GM12872 (cell line): ENCODE measurements at regions not wholly inside any gene's neighbourhood (a gene's known extent, or its start where the extent isn't known, plus 50 kb on each side); places are given as distances from the start of the nearest gene placed in this dataset.

ENCODE experiments used
- TF ChIP-seq, protein P1 (sequence below): IDR thresholded peaks from 3 replicates; pipeline ENCODE4 v1.5.1; 2011; ENCODE audit warnings: low read depth, mild to moderate bottlenecking, low read length, moderate library complexity; ENCODE audit not compliant: insufficient read depth

DNA sequence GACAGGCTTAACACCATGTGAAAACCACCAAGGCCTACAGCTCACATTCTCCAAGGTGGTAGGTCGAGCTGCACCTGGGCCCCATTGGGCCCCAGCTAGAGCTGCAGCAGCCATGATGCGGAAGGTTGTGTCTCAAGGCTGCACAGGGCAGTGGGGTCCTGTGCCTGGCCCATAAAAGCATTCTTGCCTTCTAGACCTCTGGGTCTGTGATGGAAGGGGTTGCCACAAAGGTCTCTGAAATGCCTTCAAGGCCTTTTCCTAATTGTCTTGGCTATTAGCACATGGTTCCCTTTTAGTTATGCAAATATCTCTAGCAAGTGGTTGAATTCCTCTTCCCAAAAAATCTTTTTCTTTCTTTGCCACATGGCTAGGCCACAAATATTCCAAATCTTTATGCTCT lies 52.5 kb upstream of the C11orf58 start:
- TF ChIP-seq, protein P1, sequence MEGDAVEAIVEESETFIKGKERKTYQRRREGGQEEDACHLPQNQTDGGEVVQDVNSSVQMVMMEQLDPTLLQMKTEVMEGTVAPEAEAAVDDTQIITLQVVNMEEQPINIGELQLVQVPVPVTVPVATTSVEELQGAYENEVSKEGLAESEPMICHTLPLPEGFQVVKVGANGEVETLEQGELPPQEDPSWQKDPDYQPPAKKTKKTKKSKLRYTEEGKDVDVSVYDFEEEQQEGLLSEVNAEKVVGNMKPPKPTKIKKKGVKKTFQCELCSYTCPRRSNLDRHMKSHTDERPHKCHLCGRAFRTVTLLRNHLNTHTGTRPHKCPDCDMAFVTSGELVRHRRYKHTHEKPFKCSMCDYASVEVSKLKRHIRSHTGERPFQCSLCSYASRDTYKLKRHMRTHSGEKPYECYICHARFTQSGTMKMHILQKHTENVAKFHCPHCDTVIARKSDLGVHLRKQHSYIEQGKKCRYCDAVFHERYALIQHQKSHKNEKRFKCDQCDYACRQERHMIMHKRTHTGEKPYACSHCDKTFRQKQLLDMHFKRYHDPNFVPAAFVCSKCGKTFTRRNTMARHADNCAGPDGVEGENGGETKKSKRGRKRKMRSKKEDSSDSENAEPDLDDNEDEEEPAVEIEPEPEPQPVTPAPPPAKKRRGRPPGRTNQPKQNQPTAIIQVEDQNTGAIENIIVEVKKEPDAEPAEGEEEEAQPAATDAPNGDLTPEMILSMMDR: no peak

DNA sequence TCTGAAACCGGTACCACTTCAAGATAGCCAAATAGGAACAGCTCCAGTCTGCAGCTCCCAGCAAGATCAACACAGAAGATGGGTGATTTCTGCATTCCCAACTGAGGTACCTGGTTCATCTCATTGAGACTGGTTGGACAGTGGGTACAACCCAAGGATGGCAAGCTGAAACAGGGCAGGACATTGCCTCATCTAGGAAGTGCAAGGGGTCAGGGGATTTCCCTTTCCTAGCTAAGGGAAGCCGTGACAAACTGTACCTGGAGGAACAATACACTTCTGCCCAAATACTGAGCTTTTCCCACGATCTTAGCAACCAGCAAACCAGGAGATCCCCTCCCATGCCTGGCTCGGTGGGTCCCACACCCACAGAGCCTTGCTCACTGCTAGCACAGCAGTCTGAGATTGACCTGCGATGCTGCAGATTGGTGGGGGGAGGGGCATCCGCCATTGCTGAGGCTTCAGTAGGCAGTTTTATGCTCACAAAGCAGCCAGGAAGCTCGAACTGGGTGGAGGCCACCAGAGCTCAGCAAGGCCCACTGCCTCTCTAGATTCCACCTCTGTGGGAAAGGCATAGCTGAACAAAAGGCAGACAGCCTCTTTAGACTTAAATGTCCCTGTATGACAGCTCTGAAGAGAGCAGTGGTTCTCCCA lies 59.9 kb upstream of the C11orf58 start:
- TF ChIP-seq, protein P1: no peak

DNA sequence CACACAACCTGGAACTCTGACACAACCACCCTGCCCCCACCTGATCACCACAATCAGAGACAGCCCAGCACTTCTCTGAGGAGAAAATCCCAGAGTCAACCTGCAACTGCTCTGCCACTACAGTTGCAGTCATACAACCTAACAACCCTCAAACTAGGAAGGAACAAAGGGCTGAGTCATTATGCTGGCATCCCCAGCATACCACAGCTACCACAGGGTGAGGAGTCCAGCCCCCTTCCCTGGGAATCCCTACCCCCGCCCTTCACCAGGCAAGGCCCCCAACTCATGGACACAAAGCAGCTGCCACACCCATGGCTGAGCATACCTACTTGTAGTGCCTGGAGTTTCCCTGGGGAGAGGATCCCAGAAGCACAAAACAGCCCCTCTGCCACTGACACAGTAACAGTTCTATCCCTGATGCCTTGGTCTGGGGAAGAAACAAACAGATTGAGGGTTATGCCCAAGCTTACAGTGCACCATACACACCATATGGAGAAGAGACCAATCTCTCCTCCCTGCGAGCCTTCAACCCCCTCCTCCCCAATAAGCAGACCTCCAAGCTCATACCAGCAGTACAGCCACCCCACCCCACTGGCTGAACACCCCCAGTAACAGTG lies 68.5 kb upstream of the C11orf58 start:
- TF ChIP-seq, protein P1: no peak

DNA sequence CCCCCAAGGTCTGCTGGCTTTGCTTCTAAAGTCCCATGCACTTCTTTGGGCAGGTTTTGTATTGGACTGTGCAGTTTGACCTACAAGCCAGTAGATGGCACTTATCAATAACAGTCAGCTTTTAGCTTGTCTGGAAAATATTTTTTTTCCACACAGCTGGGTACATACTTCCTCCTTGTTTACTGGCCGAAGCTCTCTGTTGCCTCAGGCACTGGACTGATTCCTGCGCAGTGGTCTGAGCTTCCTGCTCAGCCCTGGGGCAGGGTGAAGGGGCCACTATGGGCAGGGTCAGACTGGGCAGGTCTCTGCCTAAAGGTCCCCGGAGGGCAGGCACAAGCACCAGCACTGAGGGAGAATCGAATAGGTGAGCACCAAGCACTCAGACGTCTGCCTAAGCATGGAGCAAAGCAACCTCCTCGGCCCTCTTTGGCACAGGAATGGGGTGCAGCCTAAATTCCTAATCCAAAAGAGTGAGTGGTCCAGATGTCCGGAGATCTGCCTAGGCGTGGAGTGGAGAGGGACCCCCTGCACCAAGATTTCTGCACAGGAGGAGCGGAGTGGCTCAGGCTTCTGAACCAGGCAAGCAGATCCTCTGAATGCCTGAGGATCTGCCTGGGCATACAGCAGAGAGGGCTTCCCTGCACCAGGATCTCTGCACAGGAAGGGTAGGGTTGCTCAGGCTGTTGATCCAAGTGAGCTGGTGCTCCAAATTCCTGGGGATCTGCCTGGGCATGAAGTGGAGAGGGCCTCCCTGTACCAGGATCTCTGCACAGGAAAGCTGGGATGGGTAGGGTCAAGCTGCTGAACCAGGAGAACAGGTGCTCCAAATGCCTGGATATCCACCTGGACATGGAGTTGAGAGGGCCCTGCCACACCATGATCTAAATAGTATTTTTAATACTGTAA lies 105.9 kb upstream of the C11orf58 start:
- TF ChIP-seq, protein P1: peak; percentile 51

DNA sequence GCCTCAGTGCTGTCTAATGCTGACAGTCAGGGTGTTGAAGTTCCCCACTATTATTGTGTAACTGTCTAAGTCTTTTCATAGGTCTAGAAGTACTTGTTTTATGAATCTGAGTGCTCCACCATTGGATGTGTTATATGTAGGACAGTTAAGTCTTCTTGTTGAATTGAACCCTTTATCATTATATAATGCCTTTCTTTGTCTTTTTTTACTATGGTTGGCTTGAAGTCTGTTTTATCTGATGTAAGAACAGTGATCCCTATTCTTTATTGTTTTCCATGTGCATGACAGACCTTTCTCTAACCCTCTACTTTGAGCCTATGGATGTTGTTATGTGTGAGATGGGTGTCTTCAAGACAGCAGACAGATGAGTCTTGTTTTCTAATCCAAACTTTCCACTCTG lies 107.8 kb upstream of the C11orf58 start:
- TF ChIP-seq, protein P1: no peak

DNA sequence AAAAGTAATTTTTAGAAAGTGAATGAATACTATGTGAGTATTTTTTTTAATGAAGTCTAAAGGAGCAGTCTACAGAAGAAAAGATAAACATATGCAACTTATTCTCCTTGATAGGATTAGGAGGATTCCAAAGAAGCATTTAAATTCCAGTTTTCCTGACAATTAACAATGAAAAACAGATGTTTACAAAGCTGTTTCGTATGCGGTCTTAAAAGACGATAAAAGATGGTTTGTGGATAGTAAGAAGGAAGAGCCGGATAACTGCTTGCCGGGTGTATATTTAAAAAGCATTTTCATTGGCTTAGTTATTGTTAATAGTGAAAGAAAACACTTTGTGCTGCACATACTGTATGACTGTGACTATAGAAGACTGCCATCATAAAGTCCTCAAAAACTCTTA lies 120.0 kb upstream of the C11orf58 start:
- TF ChIP-seq, protein P1: no peak

DNA sequence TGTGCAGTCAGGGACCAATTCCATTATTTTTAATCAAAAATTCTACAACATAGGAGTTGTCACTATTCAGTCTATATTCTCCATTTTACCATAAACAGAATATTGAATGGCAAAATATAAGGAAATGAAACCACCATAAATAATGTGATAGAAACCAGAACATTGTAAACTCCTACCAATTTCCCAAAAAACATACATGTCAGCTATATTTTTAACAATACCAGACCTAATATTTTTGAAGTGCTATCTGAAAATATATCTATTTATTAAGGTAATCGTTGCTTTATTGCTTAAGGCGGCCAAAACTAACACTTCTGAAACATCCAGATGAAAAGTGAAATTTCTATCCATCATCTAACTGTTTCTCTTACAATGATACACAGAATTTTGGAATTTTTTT lies 123.0 kb upstream of the C11orf58 start:
- TF ChIP-seq, protein P1: no peak
